HG02642 (cell line): ENCODE measurements at regions not wholly inside any gene's neighbourhood (a gene's known extent, or its start where the extent isn't known, plus 50 kb on each side); places are given as distances from the start of the nearest gene placed in this dataset.

ENCODE experiments used
- ATAC-seq: cut with Tn5 transposase; IDR thresholded peaks from one replicate; pipeline ENCODE4 v1.9.1; 2021; ENCODE audit warnings: mild to moderate bottlenecking; ENCODE audit not compliant: unreplicated experiment, poor library complexity

DNA sequence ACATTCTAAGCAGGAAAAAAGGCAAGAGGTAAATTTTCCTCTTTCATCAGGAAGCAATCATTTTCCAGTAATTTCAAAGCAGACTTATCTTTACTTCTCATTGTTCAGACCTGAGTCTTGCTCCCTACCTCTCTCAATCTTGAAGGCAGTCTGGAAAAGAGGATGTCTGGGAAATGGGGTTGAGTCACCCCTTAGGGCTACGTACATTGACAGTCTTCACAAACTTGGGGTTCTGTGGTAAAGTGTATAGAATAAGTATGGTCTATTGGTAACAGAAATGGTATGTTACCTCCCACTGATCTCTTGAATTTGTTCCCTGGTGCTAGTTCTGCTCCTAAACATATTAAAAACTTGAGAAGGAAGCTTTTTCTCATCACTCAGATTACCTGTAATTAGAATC lies 361.3 kb downstream of the SS18 start:
- no peak for ATAC-seq

DNA sequence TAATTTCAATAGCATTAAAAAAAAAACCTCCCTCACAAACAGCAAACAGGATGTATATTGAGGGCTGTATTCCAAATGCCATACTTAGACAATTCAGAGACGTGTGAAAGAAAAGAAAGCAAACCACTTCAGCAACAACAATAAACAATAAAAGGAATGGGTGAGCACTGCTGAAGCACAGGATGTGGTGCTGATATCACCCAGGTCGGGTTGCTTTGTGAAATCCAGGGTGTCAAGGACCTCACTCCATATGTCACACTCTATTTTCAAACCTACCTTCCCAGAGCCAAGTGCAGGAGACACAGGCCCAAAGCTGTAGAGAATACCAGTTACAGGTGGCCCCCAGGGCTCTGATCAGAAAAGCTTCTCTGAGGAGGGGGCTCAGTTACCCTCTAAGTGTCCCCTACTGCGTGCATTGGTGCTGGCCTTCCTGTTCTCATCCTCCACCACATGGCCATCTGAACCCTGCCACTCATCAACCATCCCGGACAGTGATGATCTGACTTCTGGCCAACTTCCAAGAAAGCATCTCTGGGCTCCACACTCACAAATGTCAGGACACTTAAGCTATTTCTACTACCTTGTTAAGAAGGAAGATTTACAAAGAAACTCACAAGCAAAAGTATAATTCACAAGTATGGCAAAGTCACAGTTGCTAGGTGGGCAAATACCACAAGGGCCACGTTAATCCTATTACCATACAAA lies 363.0 kb downstream of the SS18 start:
- ATAC-seq: no peak

DNA sequence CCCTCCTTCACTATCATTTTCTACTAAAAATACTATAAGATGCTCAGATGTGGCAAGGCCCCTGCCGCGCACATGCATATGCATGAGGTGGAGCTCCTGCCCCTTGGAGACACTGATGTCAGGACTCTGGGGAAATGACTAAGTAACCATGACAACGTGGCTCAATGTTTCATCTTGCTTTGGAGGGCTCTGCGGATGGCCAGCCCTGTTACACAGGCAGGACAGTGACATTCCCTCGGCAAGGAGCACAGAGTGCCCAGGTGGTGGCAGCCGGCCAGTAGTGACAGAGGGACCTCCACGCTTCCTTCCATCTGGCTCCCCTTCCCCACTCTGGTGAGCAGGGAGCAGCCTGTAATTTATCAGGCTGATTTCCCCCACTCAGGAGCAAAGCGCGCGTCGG lies 364.1 kb downstream of the SS18 start:
- ATAC-seq: no peak

DNA sequence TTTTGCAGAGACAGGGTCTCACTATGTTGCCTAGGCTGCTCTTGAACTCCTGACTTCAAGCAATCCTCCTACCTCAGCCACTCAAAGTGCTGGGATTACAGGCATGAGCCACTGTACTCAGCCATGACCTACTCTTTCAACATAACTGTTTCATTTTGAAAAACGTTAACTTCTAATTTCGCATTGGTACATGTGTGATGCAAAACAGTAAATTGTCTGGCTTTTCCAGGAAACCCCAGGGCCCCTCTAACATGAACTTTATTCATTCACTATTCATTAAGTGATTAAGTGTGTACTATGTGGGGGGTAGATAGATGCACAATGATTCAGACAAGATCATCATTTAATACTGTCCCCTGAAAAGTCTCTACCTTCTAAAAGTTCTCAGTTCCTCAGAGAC lies 364.9 kb downstream of the SS18 start:
- no peak for ATAC-seq

DNA sequence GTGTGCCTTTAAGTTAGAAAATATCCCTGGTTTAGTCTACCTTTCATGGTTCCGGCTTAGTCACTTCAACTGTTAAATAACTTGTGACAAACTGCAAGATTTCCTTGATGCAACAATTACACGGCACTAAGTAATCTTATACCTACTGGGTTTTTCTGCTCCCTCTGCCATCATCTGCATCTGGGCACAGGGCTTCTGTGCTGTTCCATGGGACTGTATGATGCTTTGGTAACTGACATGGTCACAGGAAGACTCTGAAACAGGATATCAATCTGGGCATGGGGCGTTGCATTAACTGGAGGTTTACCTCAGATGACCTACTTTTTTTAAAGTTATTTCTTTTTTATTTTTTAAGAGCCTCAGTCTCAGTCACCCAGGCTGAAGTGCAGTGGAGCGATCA lies 365.4 kb downstream of the SS18 start:
- no peak for ATAC-seq

DNA sequence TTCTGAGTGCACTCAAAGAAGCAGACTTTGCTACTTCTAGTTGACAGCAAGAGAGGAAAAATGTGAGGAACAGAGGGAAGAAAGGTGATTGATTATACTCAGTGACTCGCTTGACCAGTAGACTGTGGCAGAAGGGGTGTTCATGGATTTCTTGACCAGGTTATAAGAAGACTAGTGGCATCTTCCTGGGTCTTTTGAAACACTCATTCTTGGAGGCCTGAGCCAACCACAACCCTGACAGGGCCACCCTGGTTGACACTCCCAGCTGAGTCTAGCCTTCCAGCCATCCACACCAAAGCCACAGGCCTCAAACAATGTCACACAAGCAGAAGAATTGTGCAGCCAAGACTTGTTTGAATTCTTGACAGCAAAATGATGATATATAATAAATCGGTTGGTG lies 366.3 kb downstream of the SS18 start:
- no peak for ATAC-seq

DNA sequence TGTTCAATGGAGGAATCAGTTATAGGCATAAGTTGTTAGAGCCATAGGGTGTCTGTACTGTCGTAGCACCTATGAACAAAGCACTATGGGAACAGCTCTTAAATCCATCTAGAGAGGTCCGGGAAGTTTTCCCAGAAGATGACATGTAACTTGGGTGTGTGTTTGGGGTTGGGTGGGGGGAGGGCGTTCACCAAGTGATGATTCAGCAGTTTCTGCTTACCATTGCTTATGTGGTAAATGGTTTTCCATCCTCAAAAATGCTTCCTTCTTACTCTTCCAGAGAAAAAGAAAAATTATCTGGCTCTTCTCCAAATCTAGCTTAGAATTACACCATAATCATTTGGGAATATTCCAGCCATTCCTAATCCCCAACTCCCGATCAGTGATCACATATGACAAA lies 361.1 kb upstream of the ZNF521 start:
- ATAC-seq: no peak

DNA sequence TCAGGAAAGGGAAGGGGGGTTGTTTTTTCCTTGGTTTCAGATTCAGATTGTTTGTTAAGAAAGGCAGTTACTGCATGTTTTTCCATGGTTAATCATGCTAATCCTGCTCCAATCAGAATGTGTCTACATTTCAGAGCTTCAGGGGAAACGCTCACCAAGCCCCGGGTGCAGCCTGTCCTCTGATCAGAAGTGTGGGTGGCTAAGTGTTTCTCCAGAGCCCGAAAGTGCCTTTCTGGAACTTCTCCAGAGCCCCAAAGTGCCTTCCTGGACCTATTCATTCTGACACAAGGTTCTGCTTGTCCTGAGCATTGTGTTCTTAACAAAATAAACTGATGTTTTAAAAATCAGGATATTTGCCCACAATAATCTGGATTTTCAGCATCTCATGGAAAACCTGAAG lies 359.0 kb upstream of the ZNF521 start:
- no peak for ATAC-seq

DNA sequence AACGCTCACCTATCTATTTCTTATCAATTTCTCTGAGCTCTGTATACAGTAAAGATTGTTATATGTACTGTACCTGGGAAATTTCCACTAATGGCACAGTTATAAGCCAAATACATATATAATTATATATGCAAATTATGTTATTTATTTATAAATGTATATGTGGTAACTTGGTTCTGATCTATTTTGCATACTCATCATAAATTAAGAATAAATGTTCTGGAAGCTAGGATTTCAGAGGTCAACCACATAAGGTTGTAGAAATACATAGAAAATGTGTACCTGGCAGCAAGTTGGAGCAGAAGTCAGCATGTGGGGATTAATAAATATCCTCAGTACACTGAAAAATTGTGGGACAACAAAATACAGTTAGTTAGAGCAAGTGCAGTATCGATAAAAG lies 353.7 kb upstream of the ZNF521 start:
- no peak for ATAC-seq

DNA sequence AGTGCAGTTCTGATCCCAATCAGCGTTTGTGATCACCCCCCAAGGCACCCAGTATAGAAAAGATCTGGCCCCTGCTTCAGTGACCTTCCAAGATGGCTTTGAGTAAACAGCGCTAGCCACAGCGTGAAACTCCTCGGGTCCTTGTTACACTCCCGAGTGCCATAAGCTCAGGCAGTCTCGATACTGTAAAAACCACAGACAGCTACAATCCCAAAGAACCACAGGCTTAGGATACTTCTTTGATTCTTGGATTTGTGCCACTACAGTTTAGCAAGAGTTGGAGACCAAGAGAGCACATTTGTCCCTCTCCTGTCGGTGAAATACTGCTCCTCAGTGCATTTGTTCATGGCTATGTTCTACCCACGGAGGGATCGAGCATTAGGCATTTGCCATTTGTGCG lies 352.5 kb upstream of the ZNF521 start:
- no peak for ATAC-seq

DNA sequence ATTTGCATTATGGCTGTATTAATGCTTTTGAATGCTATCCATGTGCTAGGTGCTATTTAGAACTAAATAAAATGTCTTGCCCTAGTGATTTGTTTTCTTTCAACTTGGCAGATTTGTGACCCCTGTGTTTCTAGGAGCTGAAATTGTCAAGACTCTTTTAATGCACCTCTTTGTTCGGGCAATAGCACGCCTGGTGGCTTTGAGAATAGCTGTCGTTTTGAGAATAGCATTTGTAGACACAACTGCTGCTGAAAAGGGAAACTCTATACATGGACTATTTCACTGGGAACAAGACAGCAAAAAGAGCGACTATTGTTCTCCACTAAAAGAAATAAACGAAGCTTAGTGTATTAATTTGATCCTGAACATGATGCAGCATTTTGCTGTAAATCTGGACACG lies 352.1 kb upstream of the ZNF521 start:
- no peak for ATAC-seq

DNA sequence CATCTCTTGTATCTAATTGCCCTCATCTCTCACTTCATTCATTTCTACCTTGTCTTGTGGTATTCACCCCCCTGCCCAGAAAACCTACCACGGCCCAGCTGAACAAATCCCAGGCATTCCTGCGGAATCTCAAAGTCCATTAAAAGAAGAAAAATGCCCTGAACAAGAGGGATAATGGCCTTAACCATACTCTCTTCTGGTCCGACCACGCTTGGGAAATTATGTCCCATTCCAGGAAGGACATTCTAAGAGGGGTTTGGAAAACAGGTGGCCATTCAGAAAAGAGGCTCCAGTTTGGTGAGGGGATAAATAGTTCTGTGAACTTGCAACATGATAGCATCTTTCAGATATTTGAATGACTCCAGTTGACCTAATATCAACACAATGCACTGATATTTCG lies 349.9 kb upstream of the ZNF521 start:
- ATAC-seq: no peak

DNA sequence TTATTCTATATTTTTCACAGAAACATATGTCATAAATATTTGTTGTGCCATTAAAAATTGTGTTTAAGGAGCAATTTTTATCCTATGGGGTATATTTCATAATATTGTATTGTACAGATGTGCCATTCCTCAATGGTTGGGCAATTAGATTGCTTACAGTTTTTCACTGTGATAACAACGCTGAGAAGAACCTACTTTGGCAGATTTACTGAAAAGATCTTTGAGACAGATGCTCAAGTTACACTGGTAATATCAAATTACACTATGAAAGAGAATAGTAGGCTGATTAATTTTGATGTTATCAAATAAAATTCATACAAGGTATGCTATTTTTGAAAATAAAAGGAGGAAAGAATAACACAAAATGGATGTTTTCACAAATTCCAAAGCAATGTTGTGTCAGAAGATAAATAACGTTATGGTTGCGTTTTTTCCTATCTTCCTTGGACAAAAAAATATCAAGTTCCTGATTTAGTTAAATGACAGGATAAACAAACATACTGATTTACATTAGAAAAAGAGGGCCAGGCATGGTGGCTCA lies 335.1 kb upstream of the ZNF521 start:
- no peak for ATAC-seq

DNA sequence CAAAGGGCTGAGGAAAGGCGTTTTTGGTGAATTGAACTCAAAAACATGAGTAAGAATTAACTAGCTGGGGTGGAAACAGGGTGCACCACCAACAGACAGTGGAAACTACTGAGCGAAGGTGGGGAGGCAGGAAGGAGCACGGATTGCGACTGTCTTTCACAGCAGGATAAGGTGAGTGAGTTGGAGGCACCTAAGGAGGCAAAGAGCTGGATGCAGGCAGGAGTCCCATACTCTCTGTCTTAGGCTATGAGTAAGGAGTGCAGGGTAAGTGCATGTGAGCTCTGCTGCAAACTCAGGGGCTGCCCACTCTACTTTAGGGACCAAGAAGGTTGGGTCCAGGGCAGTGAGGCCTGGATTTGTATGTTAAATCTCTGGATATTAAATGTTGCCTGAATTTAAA lies 333.1 kb upstream of the ZNF521 start:
- no peak for ATAC-seq

DNA sequence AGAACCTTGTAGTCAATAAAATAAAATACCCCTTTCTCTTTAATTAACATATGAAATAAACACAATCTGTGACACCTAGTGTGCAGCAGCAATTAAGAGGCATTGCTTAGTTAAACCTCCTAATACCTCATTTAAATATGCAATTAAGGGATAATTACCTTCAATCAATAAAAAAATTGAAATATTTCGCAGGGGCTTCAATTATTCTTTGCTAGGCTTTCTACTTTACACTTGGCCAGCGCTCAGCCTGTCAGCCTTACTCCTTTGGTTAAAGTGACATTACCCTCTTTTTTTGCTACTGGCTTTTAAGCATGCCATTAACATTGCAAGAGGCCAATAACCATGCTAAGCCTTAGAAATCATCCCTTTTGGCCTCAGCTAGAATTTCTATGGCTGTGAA lies 327.5 kb upstream of the ZNF521 start:
- no peak for ATAC-seq

DNA sequence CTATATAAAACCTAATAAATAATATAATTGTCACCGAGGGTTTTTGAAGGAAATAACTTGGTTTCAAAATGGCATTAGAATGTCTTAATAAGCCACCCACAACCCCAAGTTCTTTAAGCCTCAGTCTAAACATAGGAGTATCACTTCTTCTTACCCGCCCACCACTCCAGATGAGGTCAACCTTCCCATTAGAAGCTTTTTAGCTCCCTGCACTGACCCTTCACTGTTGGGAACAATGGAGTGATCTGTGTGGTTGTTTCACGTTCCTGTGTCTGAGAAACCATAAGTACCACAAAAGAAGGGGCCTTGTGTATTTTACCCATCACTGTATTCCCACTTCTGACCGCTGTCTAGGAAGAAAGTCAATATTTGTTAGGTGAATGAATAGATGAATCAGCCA lies 326.3 kb upstream of the ZNF521 start:
- ATAC-seq: no peak

DNA sequence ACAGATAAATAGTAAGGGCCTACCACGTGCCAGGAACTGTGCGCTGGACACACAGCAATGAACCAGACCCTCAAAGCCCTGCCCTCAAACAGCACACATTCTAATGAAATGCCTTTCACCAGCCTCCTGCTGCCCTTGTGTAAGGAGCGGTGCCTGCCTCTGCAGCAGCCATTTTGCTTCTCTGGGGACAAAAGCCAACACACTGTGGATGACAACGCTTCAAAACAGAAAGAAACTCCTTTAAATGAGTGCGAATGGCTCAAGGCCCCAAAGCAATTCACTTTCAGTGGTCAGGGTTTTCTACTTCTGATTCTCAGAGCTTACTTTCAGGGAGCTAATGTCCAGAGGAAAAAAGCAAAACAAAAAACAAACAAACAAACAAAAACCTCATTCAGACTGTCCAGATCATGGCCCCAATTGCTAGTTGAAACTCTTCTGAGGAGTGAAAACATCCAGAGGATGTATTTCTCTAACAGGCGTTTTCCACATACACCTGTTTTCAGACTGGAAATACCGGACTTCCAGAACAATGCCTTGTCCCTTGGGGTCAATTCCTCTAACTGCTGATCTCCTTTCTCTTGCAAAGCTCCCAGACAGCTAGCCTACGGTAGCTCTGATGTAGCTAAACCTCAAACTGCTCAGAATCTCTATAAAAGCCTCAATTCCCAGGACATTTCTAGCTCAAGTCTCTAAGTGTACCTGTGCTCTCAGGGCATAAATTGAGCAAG lies 323.3 kb upstream of the ZNF521 start:
- no peak for ATAC-seq

DNA sequence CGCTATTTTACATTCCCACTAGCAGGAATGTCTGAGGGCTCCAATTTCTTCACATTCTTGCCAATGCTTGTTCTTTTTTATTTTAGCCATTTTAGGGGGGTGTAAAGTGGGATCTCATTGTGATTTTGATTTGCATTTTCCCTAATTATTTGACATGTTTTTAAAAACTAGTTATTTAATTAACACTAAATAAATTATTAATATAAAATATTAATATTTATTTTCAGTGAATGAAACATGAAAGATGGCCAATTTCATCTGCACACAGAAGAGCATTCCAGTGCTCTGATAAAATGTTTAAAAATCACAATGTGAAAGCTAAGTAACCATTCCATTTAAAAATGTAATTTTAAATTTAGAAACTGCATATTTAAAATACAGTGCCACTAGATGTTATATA lies 322.2 kb upstream of the ZNF521 start:
- no peak for ATAC-seq

DNA sequence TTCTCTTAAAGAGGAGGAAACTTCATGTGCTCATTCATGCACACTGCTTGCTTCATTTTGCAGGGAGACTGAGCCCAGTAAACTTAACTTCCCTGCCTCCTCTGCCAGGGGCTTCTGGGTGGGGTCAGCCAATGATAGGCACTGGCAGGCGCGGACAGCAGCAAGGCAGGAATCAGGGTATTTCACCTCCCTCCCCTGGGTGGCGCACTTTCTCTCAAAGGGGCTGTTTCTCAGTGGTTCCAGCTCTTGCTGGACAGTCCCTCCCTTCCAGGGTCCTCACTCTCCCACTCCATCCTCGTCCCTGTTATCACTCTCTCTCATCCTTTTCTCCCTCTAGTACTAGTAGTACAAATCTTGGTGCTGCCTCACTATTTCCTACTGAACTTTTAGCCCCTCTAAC lies 320.5 kb upstream of the ZNF521 start:
- no peak for ATAC-seq

DNA sequence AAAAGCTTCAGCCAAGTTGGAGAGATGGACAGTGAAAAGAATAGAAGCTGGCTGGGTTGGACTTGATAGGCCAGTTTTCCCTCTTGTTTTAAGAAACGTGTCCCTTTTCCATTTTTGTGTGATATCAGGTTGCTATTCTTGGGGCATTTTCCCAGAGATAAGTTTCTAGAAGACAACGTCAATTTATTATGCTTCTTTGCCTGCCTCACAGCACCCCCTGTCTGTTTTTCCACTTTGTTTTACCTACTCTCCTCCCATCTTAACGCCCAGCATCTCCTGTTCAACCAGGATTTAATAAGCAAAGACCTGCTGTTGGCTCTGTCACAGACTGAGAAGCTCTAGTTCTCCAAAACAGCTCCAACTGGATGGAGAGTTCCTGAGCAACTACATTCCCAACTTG lies 317.8 kb upstream of the ZNF521 start:
- ATAC-seq: no peak

DNA sequence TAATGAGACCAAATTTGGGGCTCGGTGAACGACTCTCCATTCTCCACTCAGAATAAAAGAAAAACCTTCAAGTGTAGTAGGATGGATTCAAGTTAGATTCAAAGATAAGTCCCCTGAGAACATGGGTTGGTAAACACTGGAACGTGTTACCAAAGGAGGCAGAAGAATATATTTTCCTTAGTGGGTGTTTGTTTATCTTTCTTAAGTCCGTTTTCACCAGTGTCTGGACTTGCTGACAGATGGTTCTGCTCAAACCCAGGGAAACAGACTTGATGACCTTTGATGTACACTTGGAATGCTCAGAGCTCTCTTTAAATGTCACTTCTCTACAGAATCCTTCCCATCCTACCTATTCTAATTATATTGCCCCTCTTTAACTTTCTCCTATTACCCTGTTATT lies 310.3 kb upstream of the ZNF521 start:
- no peak for ATAC-seq

DNA sequence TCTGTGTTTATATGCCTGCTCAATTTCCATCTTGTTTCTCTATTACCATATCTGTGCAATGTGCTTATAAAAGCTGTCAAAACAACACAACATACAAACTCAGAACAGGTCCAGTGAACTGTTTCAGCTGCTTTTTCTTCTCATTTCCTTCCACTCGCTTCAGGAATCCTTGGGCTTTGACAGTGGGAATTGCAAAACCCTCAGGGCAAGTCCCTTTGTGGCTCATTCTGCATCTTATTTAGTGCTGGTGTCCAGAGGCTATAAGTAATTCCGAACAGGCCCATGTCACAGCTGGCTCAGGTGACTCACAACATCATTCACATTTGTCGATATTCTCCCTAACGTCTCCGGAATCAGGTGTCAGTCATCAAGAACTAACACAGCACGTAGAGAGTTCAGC lies 309.9 kb upstream of the ZNF521 start:
- ATAC-seq: no peak
